ENCODE measurements at regions not wholly inside any gene's neighbourhood (a gene's known extent, or its start where the extent isn't known, plus 50 kb on each side); places are given as distances from the start of the nearest gene placed in this dataset.

- WGBS, 2 donors, result 92% methylated on average over 1 of the region's 1 CpG
- H3K9me3 ChIP-seq, result no peaks in the 10 kb centered on the region
- DNase-seq (no peak), ATAC-seq (ENCODE audit: low FRiP score in 2 of 2) (no peak)
- H3K27ac ChIP-seq, result no peak overlapping the region
- no peak overlapping the region for H3K4me3 ChIP-seq
- no peaks in the 10 kb centered on the region for H3K36me3 ChIP-seq
- TF ChIP-seq EP300 (IDR thresholded peaks at IDR 0.05) (no peak), POLR2A (IDR thresholded peaks at IDR 0.05) (no peak), POLR2AphosphoS5 (IDR thresholded peaks at IDR 0.05) (no peak), CTCF (IDR thresholded peaks at IDR 0.05) (no peak)
- H3K4me1 ChIP-seq, result no peaks in the 10 kb centered on the region
- H3K27me3 ChIP-seq, result no peaks in the 10 kb centered on the region
Observed at GRCh38 chr1:214979191-214979590, 103.3 kb upstream of the KCNK2 start.

- no peaks in the 10 kb centered on the region for H3K36me3 ChIP-seq
- WGBS, 2 donors, result 76 to 79% methylated on average over 7 of the region's 7 CpGs
- H3K9me3 ChIP-seq, result no peaks in the 10 kb centered on the region
- no peaks in the 10 kb centered on the region for H3K4me1 ChIP-seq
- H3K27me3 ChIP-seq, result no peaks in the 10 kb centered on the region
- ATAC-seq (ENCODE audit: low FRiP score in 2 of 2) (no peak), DNase-seq (no peak)
- H3K27ac ChIP-seq, result no peak overlapping the region
- TF ChIP-seq POLR2A (IDR thresholded peaks at IDR 0.05), result no peak
- TF ChIP-seq POLR2AphosphoS5 (IDR thresholded peaks at IDR 0.05), result no peak
- TF ChIP-seq CTCF (IDR thresholded peaks at IDR 0.05), result no peak
- TF ChIP-seq EP300 (IDR thresholded peaks at IDR 0.05), result no peak
- no peak overlapping the region for H3K4me3 ChIP-seq
Observed at GRCh38 chr1:214980921-214981320, 101.6 kb upstream of the KCNK2 start.

GRCh38 chr1:214983126-214983869 is 99.2 kb upstream of the KCNK2 start:
- Histone ChIP-seq H3K27ac (no peak overlapping the region), H3K9me3 (no peaks in the 10 kb centered on the region), H3K4me1 (no peaks in the 10 kb centered on the region), H3K36me3 (no peaks in the 10 kb centered on the region), H3K27me3 (no peaks in the 10 kb centered on the region), H3K4me3 (no peak overlapping the region)
- 88 to 91% methylated on average over 3 of the region's 3 CpGs for WGBS, 2 donors
- ATAC-seq (ENCODE audit: low FRiP score in 2 of 2) (no peak), DNase-seq (no peak)
- TF ChIP-seq POLR2A (IDR thresholded peaks at IDR 0.05) (no peak), CTCF (IDR thresholded peaks at IDR 0.05) (no peak), EP300 (IDR thresholded peaks at IDR 0.05) (no peak), POLR2AphosphoS5 (IDR thresholded peaks at IDR 0.05) (no peak)

- Histone ChIP-seq H3K27me3 (no peaks in the 10 kb centered on the region), H3K27ac (no peak overlapping the region), H3K4me1 (no peaks in the 10 kb centered on the region), H3K9me3 (no peaks in the 10 kb centered on the region), H3K4me3 (no peak overlapping the region), H3K36me3 (no peaks in the 10 kb centered on the region)
- no peak for DNase-seq
- ATAC-seq (ENCODE audit: low FRiP score in 2 of 2), result no peak
- 57 to 59% methylated on average over 1 of the region's 1 CpG for WGBS, 2 donors
- TF ChIP-seq CTCF (IDR thresholded peaks at IDR 0.05) (no peak), POLR2AphosphoS5 (IDR thresholded peaks at IDR 0.05) (no peak), POLR2A (IDR thresholded peaks at IDR 0.05) (no peak), EP300 (IDR thresholded peaks at IDR 0.05) (no peak)
Observed at GRCh38 chr1:214989341-214989740, 93.2 kb upstream of the KCNK2 start.

GRCh38 chr1:214990619-214991018 is 91.9 kb upstream of the KCNK2 start:
- ATAC-seq (ENCODE audit: low FRiP score in 2 of 2) (no peak), DNase-seq (no peak)

More at GRCh38 chr1:214990619-214991018, 91.9 kb upstream of the KCNK2 start:
- H3K27ac ChIP-seq, result no peak overlapping the region
- H3K4me1 ChIP-seq, result no peaks in the 10 kb centered on the region
- TF ChIP-seq CTCF (IDR thresholded peaks at IDR 0.05), result no peak
- no peak for TF ChIP-seq POLR2A (IDR thresholded peaks at IDR 0.05)
- no peak for TF ChIP-seq POLR2AphosphoS5 (IDR thresholded peaks at IDR 0.05)
- TF ChIP-seq EP300 (IDR thresholded peaks at IDR 0.05), result no peak
- no peaks in the 10 kb centered on the region for H3K27me3 ChIP-seq
- 85 to 88% methylated on average over 3 of the region's 3 CpGs for WGBS, 2 donors
- no peaks in the 10 kb centered on the region for H3K36me3 ChIP-seq
- H3K4me3 ChIP-seq, result no peak overlapping the region
- H3K9me3 ChIP-seq, result no peaks in the 10 kb centered on the region
